GM23338 (cell line): ENCODE measurements at regions not wholly inside any gene's neighbourhood (a gene's known extent, or its start where the extent isn't known, plus 50 kb on each side); places are given as distances from the start of the nearest gene placed in this dataset.

Experiments
- ATAC-seq: fragments of 200-7000 bp; cut with Tn5 transposase; 3 replicates; pipeline ENCODE4 v1.9.1; 2020
- DNase-seq: peaks from one replicate; pipeline ENCODE4 v3.0.0-alpha.2; 2015; ENCODE audit warnings: low spot score
- H2AFZ ChIP-seq: fragments of 200-600 bp; sonication (generic); 2 replicates; pipeline ENCODE4 v1.8.0; 2016; ENCODE audit warnings: antibody characterized with exemption, mild to moderate bottlenecking, moderate library complexity
- H3F3A ChIP-seq: fragments of 200-600 bp; sonication (generic); replicated peaks from 2 replicates; pipeline ENCODE4 v1.8.0; 2017; ENCODE audit warnings: antibody characterized with exemption, mixed run types, low read depth
- H3K27ac ChIP-seq: fragments of 200-600 bp; sonication (generic); 2 replicates; pipeline ENCODE4 v1.6.1; 2016; ENCODE audit warnings: low read depth
- H3K27me3 ChIP-seq: fragments of 200-600 bp; sonication (generic); 2 replicates; pipeline ENCODE4 v1.8.0; 2016; ENCODE audit warnings: mild to moderate bottlenecking, mixed run types, moderate library complexity; ENCODE audit not compliant: insufficient read depth
- H3K36me3 ChIP-seq: fragments of 200-600 bp; sonication (generic); 2 replicates; pipeline ENCODE4 v1.8.0; 2016; ENCODE audit warnings: mild to moderate bottlenecking; ENCODE audit not compliant: insufficient read depth
- H3K4me1 ChIP-seq: fragments of 200-600 bp; sonication (generic); 2 replicates; pipeline ENCODE4 v1.8.0; 2016; ENCODE audit warnings: mild to moderate bottlenecking, moderate library complexity; ENCODE audit not compliant: insufficient read depth
- H3K4me2 ChIP-seq: fragments of 200-600 bp; sonication (generic); 2 replicates; pipeline ENCODE4 v1.7.1; 2017; ENCODE audit warnings: mixed run types
- H3K4me3 ChIP-seq: fragments of 200-600 bp; sonication (generic); 2 replicates; pipeline ENCODE4 v1.6.1; 2016; ENCODE audit warnings: mixed run types
- H3K79me2 ChIP-seq: fragments of 200-600 bp; sonication (generic); replicated peaks from 2 replicates; pipeline ENCODE4 v1.8.0; 2017; ENCODE audit warnings: mild to moderate bottlenecking; ENCODE audit not compliant: insufficient read depth
- H3K9me2 ChIP-seq: fragments of 200-600 bp; sonication (generic); 2 replicates; pipeline ENCODE4 v1.8.0; 2017; ENCODE audit not compliant: insufficient read depth
- H4K20me1 ChIP-seq: fragments of 200-600 bp; sonication (generic); replicated peaks from 2 replicates; pipeline ENCODE4 v1.8.0; 2017; ENCODE audit warnings: mild to moderate bottlenecking; ENCODE audit not compliant: insufficient read depth
- H3K27ac Mint-ChIP-seq: 2 replicates; pipeline ENCODE4 v1.8.0; 2020; ENCODE audit warnings: inconsistent platforms, mild to moderate bottlenecking, moderate library complexity, mixed read lengths
- H3K27me3 Mint-ChIP-seq: 3 replicates; pipeline ENCODE4 v1.8.0; 2022; ENCODE audit warnings: low read depth, mild to moderate bottlenecking, moderate library complexity, mixed read lengths, inconsistent platforms; ENCODE audit not compliant: insufficient read depth, poor library complexity
- H3K36me3 Mint-ChIP-seq: 3 replicates; pipeline ENCODE4 v1.8.0; 2021; ENCODE audit warnings: low read depth, mild to moderate bottlenecking, inconsistent platforms, moderate library complexity, mixed read lengths
- H3K4me1 Mint-ChIP-seq: 3 replicates; pipeline ENCODE4 v1.8.0; 2020; ENCODE audit warnings: mild to moderate bottlenecking, inconsistent platforms, mixed read lengths
- H3K4me3 Mint-ChIP-seq: 3 replicates; pipeline ENCODE4 v1.8.0; 2021; ENCODE audit warnings: moderate library complexity, mild to moderate bottlenecking, inconsistent platforms, mixed read lengths
- H3K9me3 Mint-ChIP-seq: 3 replicates; pipeline ENCODE4 v1.8.0; 2020; ENCODE audit warnings: moderate library complexity, mild to moderate bottlenecking, inconsistent platforms, mixed read lengths
- CREB1 ChIP-seq: fragments of 250-450 bp; sonication (Bioruptor Pico); IDR thresholded peaks from 2 replicates; pipeline ENCODE4 v1.5.0; 2020; ENCODE audit warnings: low read depth, mild to moderate bottlenecking, moderate library complexity
- EZH2 ChIP-seq: fragments of 200-600 bp; sonication (generic); IDR thresholded peaks from one replicate; pipeline ENCODE4 v1.8.0; 2017; ENCODE audit warnings: antibody characterized with exemption, mild to moderate bottlenecking, low read depth; ENCODE audit not compliant: unreplicated experiment
- EZH2phosphoT487 ChIP-seq: fragments of 200-600 bp; sonication (generic); IDR thresholded peaks from one replicate; pipeline ENCODE4 v1.8.1; 2018; ENCODE audit warnings: antibody characterized with exemption; ENCODE audit not compliant: unreplicated experiment
- POLR2AphosphoS5 ChIP-seq: IDR thresholded peaks from 2 replicates; pipeline ENCODE4 v1.6.1; 2016; ENCODE audit warnings: antibody characterized with exemption, low read depth
- REST ChIP-seq: IDR thresholded peaks from one replicate; pipeline ENCODE4 v1.6.1; 2018; ENCODE audit warnings: antibody characterized with exemption; ENCODE audit not compliant: unreplicated experiment
- TF ChIP-seq, protein P1 (sequence below): IDR thresholded peaks from 2 replicates; pipeline ENCODE4 v1.6.1; 2016; ENCODE audit warnings: antibody characterized with exemption

- peak; percentile 56; the same call in 2 of the 3 replicates for ATAC-seq
- Histone ChIP-seq H3K36me3 (no peaks in the 10 kb centered on the region), H3K4me3 (no peak overlapping the region), H2AFZ (no peak overlapping the region), H3K4me2 (no peak overlapping the region), H3K4me1 (peaks cover 23% of the 10 kb centered on the region), H3K27ac (no peak overlapping the region), H3K9me2 (no peaks in the 10 kb centered on the region), H3K27me3 (peaks cover 76% of the 10 kb centered on the region), H3K79me2 (no peaks in the 10 kb centered on the region), H4K20me1 (no peaks in the 10 kb centered on the region), H3F3A (no peaks in the 10 kb centered on the region)
- DNase-seq: no peak
- H3K4me1 Mint-ChIP-seq: peaks cover 16% of the 10 kb centered on the region
- H3K27me3 Mint-ChIP-seq: peaks cover 37% of the 10 kb centered on the region
- TF ChIP-seq, protein P1, sequence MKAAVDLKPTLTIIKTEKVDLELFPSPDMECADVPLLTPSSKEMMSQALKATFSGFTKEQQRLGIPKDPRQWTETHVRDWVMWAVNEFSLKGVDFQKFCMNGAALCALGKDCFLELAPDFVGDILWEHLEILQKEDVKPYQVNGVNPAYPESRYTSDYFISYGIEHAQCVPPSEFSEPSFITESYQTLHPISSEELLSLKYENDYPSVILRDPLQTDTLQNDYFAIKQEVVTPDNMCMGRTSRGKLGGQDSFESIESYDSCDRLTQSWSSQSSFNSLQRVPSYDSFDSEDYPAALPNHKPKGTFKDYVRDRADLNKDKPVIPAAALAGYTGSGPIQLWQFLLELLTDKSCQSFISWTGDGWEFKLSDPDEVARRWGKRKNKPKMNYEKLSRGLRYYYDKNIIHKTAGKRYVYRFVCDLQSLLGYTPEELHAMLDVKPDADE: no peak
- TF ChIP-seq CREB1 (CRISPR knock-in tag) (no peak), REST (no peak)
- no peaks in the 10 kb centered on the region for H3K36me3 Mint-ChIP-seq
- H3K9me3 Mint-ChIP-seq: peaks cover 6% of the 10 kb centered on the region; the same call in 1 of the 3 replicates
- no peak overlapping the region for H3K27ac Mint-ChIP-seq
- no peak overlapping the region for H3K4me3 Mint-ChIP-seq
These were observed 56.3 kb upstream of the ITPRID1 start for GRCh38 chr7:31457551-31457950.

GRCh38 chr7:31458203-31458602, 55.7 kb upstream of the ITPRID1 start:
- TF ChIP-seq EZH2phosphoT487: no peak
- TF ChIP-seq POLR2AphosphoS5: peak; percentile 60
- TF ChIP-seq EZH2: no peak

More at GRCh38 chr7:31458203-31458602, 55.7 kb upstream of the ITPRID1 start:
- Mint-ChIP-seq H3K4me3 (no peak overlapping the region), H3K27me3 (peaks cover 36% of the 10 kb centered on the region), H3K4me1 (peaks cover 20% of the 10 kb centered on the region), H3K27ac (no peak overlapping the region), H3K36me3 (no peaks in the 10 kb centered on the region), H3K9me3 (peaks cover 6% of the 10 kb centered on the region; the same call in 1 of the 3 replicates)
- Histone ChIP-seq H3K27ac (no peak overlapping the region), H3F3A (no peaks in the 10 kb centered on the region), H3K4me2 (0 out of 2 replicates have a peak overlapping the region, but pooled peaks have one; percentile 5), H3K9me2 (no peaks in the 10 kb centered on the region), H3K27me3 (peaks cover 82% of the 10 kb centered on the region), H3K4me3 (no peak overlapping the region), H3K36me3 (no peaks in the 10 kb centered on the region), H3K79me2 (no peaks in the 10 kb centered on the region), H4K20me1 (no peaks in the 10 kb centered on the region), H2AFZ (no peak overlapping the region), H3K4me1 (peaks cover 23% of the 10 kb centered on the region)
- DNase-seq (peak; percentile 28), ATAC-seq (peak; percentile 84)
